ENCODE measurements at regions not wholly inside any gene's neighbourhood (a gene's known extent, or its start where the extent isn't known, plus 50 kb on each side); places are given as distances from the start of the nearest gene placed in this dataset.

GRCh38 chr11:35073691-35074419 is 65.1 kb upstream of the CD44 start:
- peak overlapping the region; percentile 21; the same call in 1 of the 2 replicates for H3K27ac ChIP-seq (replicated peaks)
- peak; percentile 38 to 65 for DNase-seq (ENCODE audit: low read depth in 1 of 2, low spot score in 1 of 2)
- peak; percentile 45; the same call in 1 of the 2 replicates for TF ChIP-seq SPI1 (IDR thresholded peaks at IDR 0.05; ENCODE audit: borderline replicate concordance, low read depth)
- TF ChIP-seq GABPA (IDR thresholded peaks at IDR 0.05; ENCODE audit: low read depth): no peak
- no peak overlapping the region for H3K4me3 ChIP-seq (replicated peaks; ENCODE audit: insufficient read depth, low read length)
- no peaks in the 10 kb centered on the region for H3K27me3 ChIP-seq (ENCODE audit: insufficient read depth, poor library complexity, severe bottlenecking)

DNA sequence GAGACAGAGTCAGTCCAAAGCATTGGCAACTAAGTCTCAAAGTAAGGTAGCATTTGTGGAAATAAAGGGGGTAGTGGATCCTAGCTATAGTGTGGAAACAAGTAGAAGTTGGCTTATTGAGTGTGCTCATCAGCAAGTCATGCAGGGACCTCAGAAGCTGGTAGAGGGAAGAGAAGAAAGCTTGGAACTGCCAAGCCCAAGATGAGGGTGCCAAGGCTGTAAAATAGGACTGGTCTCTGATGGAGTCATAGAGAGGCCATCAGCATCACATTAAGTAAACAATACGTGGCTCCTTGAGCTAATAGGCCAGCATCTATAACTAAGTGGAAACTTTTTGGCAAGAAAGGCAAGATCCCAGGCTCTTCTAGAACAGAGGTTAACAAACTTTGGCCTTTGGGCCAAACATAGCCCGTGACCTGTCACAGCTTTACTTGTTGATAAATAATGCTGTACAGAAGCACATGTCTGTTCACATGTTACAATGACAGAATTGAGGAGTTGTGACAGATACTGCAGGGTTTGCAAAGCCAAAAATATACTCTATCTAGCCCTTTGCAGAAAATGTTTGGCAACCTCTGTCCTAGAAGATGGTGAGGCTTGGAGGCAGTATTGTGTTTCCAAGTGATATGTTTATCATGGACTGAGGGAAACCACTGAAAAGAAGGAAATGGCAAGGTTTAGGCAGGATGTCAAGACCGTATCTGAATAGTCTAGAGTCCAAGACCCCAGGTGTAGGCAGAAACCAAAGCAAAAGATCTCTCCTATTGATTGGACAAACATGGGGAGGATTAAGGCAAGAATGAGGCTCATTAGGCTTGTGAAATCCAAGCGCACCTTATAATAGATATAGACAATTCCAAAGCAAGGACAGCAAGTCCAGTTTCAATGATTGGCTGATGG is 62.5 kb upstream of the CD44 start:
- TF ChIP-seq, protein P1, sequence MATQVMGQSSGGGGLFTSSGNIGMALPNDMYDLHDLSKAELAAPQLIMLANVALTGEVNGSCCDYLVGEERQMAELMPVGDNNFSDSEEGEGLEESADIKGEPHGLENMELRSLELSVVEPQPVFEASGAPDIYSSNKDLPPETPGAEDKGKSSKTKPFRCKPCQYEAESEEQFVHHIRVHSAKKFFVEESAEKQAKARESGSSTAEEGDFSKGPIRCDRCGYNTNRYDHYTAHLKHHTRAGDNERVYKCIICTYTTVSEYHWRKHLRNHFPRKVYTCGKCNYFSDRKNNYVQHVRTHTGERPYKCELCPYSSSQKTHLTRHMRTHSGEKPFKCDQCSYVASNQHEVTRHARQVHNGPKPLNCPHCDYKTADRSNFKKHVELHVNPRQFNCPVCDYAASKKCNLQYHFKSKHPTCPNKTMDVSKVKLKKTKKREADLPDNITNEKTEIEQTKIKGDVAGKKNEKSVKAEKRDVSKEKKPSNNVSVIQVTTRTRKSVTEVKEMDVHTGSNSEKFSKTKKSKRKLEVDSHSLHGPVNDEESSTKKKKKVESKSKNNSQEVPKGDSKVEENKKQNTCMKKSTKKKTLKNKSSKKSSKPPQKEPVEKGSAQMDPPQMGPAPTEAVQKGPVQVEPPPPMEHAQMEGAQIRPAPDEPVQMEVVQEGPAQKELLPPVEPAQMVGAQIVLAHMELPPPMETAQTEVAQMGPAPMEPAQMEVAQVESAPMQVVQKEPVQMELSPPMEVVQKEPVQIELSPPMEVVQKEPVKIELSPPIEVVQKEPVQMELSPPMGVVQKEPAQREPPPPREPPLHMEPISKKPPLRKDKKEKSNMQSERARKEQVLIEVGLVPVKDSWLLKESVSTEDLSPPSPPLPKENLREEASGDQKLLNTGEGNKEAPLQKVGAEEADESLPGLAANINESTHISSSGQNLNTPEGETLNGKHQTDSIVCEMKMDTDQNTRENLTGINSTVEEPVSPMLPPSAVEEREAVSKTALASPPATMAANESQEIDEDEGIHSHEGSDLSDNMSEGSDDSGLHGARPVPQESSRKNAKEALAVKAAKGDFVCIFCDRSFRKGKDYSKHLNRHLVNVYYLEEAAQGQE (IDR thresholded peaks at IDR 0.05; ENCODE audit: insufficient replicate concordance, low read depth): no peak
- no peak for TF ChIP-seq POLR2AphosphoS5 (IDR thresholded peaks at IDR 0.05; ENCODE audit: low read depth)
- no peak for TF ChIP-seq SPI1 (IDR thresholded peaks at IDR 0.05; ENCODE audit: borderline replicate concordance, low read depth)
- no peak for TF ChIP-seq GABPA (IDR thresholded peaks at IDR 0.05; ENCODE audit: low read depth)
- TF ChIP-seq CTCF (IDR thresholded peaks at IDR 0.05; ENCODE audit: insufficient read depth, low read length): no peak
- Histone ChIP-seq H3K27me3 (ENCODE audit: insufficient read depth, poor library complexity, severe bottlenecking) (no peaks in the 10 kb centered on the region), H3K27ac (replicated peaks) (no peak overlapping the region), H3K4me3 (replicated peaks; ENCODE audit: insufficient read depth, low read length) (no peak overlapping the region)
- DNase-seq (ENCODE audit: low read depth in 1 of 2, low spot score in 1 of 2): no peak

DNA sequence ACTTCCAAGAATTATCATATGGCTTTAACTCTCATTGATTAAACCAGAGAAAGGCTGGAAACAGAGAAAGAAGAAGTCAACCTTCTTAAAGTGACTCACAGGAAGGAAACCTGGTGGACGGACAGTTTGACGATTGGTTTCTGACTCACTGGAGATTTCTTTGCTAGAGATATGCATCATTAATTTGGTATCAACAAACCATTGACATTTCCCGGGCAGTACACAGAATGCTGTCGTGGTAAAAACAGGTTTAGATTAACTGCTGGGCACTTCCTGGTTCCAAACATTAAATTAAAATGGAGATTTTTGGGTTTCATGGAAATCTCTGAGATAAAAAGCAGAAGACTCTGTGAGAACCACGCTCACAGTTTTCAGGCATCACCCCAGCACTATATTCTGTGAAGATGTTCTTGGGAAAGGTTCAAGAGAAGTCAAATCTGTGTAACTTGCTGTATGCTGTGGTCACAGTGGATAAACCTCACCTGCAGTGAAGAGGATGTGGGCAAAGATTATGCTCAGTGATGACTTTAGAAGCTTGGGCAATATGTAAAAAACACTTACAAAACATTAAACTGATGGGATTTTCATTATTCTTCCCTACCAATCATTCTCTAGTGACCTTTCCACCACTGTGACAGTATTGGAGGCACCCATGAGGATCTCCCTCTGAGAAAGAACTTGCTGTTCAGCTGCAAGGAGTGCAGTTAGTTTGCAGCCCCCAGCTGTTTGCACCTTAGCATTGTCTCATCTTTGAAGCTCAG is 61.1 kb upstream of the CD44 start:
- Histone ChIP-seq H3K4me3 (replicated peaks; ENCODE audit: insufficient read depth, low read length) (no peak overlapping the region), H3K27me3 (ENCODE audit: insufficient read depth, poor library complexity, severe bottlenecking) (no peaks in the 10 kb centered on the region), H3K27ac (replicated peaks) (peak overlapping the region; percentile 39)
- DNase-seq (ENCODE audit: low read depth in 1 of 2, low spot score in 1 of 2): peak in 1 of 2 experiments; percentile 50
- TF ChIP-seq POLR2AphosphoS5 (IDR thresholded peaks at IDR 0.05; ENCODE audit: low read depth): peak; percentile 51; the same call in 1 of the 2 replicates
- TF ChIP-seq CTCF (IDR thresholded peaks at IDR 0.05; ENCODE audit: insufficient read depth, low read length): no peak
- TF ChIP-seq SPI1 (IDR thresholded peaks at IDR 0.05; ENCODE audit: borderline replicate concordance, low read depth): peak; percentile 35; the same call in 1 of the 2 replicates
- TF ChIP-seq, protein P1 (IDR thresholded peaks at IDR 0.05; ENCODE audit: insufficient replicate concordance, low read depth): no peak

DNA sequence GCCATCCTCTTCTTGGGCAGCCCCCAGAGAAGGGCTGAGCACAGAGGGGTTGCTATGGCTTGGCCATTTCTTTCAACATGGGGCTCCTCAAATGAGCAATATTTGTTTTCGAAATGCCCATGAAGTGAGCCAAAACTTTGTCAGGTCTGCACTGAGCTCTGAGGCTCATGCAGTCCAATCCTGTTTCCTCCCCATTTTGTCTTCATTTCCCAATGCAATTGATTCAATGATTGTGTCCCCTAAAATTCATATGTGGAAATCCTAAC is 60.6 kb upstream of the CD44 start:
- TF ChIP-seq, protein P1 (IDR thresholded peaks at IDR 0.05; ENCODE audit: insufficient replicate concordance, low read depth): no peak
- TF ChIP-seq POLR2AphosphoS5 (IDR thresholded peaks at IDR 0.05; ENCODE audit: low read depth): no peak
- TF ChIP-seq GABPA (IDR thresholded peaks at IDR 0.05; ENCODE audit: low read depth): no peak
- no peak for TF ChIP-seq CTCF (IDR thresholded peaks at IDR 0.05; ENCODE audit: insufficient read depth, low read length)
- no peak for TF ChIP-seq SPI1 (IDR thresholded peaks at IDR 0.05; ENCODE audit: borderline replicate concordance, low read depth)
- peak overlapping the region; percentile 39 for H3K27ac ChIP-seq (replicated peaks)
- no peaks in the 10 kb centered on the region for H3K27me3 ChIP-seq (ENCODE audit: insufficient read depth, poor library complexity, severe bottlenecking)
- DNase-seq (ENCODE audit: low read depth in 1 of 2, low spot score in 1 of 2): no peak
- no peak overlapping the region for H3K4me3 ChIP-seq (replicated peaks; ENCODE audit: insufficient read depth, low read length)
